Neural cell (in vitro differentiated cells): ENCODE measurements at regions not wholly inside any gene's neighbourhood (a gene's known extent, or its start where the extent isn't known, plus 50 kb on each side); places are given as distances from the start of the nearest gene placed in this dataset.

Experiments used
- H2AFZ ChIP-seq: fragments of 200-600, 300-800 bp; sonication (generic), shearing (Covaris generic); 2 replicates; pipeline ENCODE4 v1.6.0; 2014; ENCODE audit warnings: low read depth, mild to moderate bottlenecking, antibody characterized with exemption, low read length, moderate library complexity
- H3F3A ChIP-seq: fragments of 200-600 bp; shearing (Covaris generic); 2 replicates; pipeline ENCODE4 v1.6.1; 2016; ENCODE audit warnings: mild to moderate bottlenecking, moderate library complexity, mixed read lengths, antibody characterized with exemption, low read length; ENCODE audit not compliant: insufficient read depth, poor library complexity, severe bottlenecking
- H3K27ac ChIP-seq: fragments of 200-600, 300-800 bp; sonication (generic), shearing (Covaris generic); 2 replicates; pipeline ENCODE4 v1.5.1; 2014; ENCODE audit warnings: mild to moderate bottlenecking, low read length, moderate library complexity
- H3K27me3 ChIP-seq: fragments of 300-800, 200-600 bp; sonication (generic), shearing (Covaris generic); 2 replicates; pipeline ENCODE4 v1.6.0; 2014; ENCODE audit warnings: mild to moderate bottlenecking, low read depth, low read length, moderate library complexity; ENCODE audit not compliant: insufficient read depth
- H3K36me3 ChIP-seq: fragments of 300-800, 200-600 bp; sonication (generic), shearing (Covaris generic); 2 replicates; pipeline ENCODE4 v1.5.1; 2014; ENCODE audit warnings: mild to moderate bottlenecking, antibody characterized with exemption, low read length, moderate library complexity; ENCODE audit not compliant: insufficient read depth
- H3K4me2 ChIP-seq: fragments of 300-800, 200-600 bp; sonication (generic), shearing (Covaris generic); 2 replicates; pipeline ENCODE4 v1.6.0; 2014; ENCODE audit warnings: mild to moderate bottlenecking, low read length
- H3K4me3 ChIP-seq: fragments of 300-800, 200-600 bp; sonication (generic), shearing (Covaris generic); 2 replicates; pipeline ENCODE4 v1.5.1; 2014; ENCODE audit warnings: mild to moderate bottlenecking, low read length, moderate library complexity
- H3K79me2 ChIP-seq: fragments of 200-600 bp; shearing (Covaris generic); replicated peaks from 2 replicates; pipeline ENCODE4 v1.6.0; 2014; ENCODE audit warnings: mild to moderate bottlenecking, low read length, moderate library complexity; ENCODE audit not compliant: insufficient read depth
- H3K9ac ChIP-seq: fragments of 300-800, 200-600 bp; sonication (generic), shearing (Covaris generic); 2 replicates; pipeline ENCODE4 v1.6.1; 2016; ENCODE audit warnings: mild to moderate bottlenecking, low read length, mixed read lengths
- H3K9me2 ChIP-seq: fragments of 200-600 bp; shearing (Covaris generic); 2 replicates; pipeline ENCODE4 v1.6.1; 2016; ENCODE audit warnings: mild to moderate bottlenecking, low read length, mixed read lengths; ENCODE audit not compliant: insufficient read depth
- H3K9me3 ChIP-seq: fragments of 200-600, 300-800 bp; sonication (generic), shearing (Covaris generic); 2 replicates; pipeline ENCODE4 v1.6.1; 2016; ENCODE audit warnings: mild to moderate bottlenecking, mixed run types, low read length, moderate library complexity, mixed read lengths
- H4K20me1 ChIP-seq: fragments of 200-600 bp; shearing (Covaris generic); 2 replicates; pipeline ENCODE4 v1.6.1; 2016; ENCODE audit warnings: mild to moderate bottlenecking, mixed run types; ENCODE audit not compliant: insufficient read depth
- EP300 ChIP-seq: fragments of 450-650 bp; conservative IDR thresholded peaks from 2 replicates; pipeline ENCODE4 v1.6.1; 2014; ENCODE audit warnings: antibody characterized with exemption, mild to moderate bottlenecking, moderate library complexity; ENCODE audit not compliant: poor library complexity, severe bottlenecking
- EZH2 ChIP-seq: fragments of 200-600, 300-800 bp; shearing (Covaris generic), sonication (generic); IDR thresholded peaks from 2 replicates; pipeline ENCODE4 v1.6.1; 2014; ENCODE audit warnings: antibody characterized with exemption, low read length, borderline replicate concordance, mild to moderate bottlenecking; ENCODE audit not compliant: insufficient read depth, poor library complexity, severe bottlenecking
- MXI1 ChIP-seq: fragments of 450-650 bp; conservative IDR thresholded peaks from 2 replicates; pipeline ENCODE4 v1.6.1; 2014; ENCODE audit warnings: antibody characterized with exemption, mild to moderate bottlenecking; ENCODE audit not compliant: poor library complexity, severe bottlenecking
- POLR2AphosphoS5 ChIP-seq: IDR thresholded peaks from 2 replicates; pipeline ENCODE4 v1.6.1; 2012
- RAD21 ChIP-seq: fragments of 450-650 bp; conservative IDR thresholded peaks from 2 replicates; pipeline ENCODE4 v1.6.1; 2014; ENCODE audit warnings: antibody characterized with exemption, mild to moderate bottlenecking, moderate library complexity
- SMC3 ChIP-seq: fragments of 450-650 bp; conservative IDR thresholded peaks from 2 replicates; pipeline ENCODE4 v1.6.1; 2014; ENCODE audit warnings: antibody characterized with exemption, mild to moderate bottlenecking, moderate library complexity; ENCODE audit not compliant: poor library complexity
- TF ChIP-seq, protein P1 (sequence below): IDR thresholded peaks from 2 replicates; pipeline ENCODE4 v1.6.1; 2012; ENCODE audit warnings: borderline replicate concordance
- TF ChIP-seq, protein P2 (sequence below): fragments of 450-650 bp; IDR thresholded peaks from 2 replicates; pipeline ENCODE4 v1.5.1; 2014; ENCODE audit warnings: antibody characterized with exemption, mild to moderate bottlenecking, moderate library complexity; ENCODE audit not compliant: poor library complexity, severe bottlenecking

DNA sequence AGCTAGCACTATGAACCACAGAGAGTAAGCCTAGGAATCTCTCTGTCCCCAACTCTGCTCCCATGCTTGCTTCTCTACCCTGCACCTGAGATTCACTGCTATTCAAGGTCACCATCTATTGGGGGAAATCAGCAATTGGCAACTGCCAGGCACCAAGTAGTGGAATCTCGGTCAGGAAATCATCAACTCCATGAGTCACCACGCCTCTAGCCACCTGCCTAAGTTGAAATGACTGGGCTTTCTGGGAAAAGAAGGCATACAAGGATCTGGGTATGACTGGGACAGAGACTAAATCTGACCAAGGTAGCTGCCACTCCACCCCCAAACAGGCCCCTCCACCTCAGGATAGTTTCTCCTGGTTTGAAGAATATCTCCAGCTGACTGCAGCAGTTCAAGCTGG lies 464.1 kb upstream of the CBLB start:
- TF ChIP-seq, protein P1, sequence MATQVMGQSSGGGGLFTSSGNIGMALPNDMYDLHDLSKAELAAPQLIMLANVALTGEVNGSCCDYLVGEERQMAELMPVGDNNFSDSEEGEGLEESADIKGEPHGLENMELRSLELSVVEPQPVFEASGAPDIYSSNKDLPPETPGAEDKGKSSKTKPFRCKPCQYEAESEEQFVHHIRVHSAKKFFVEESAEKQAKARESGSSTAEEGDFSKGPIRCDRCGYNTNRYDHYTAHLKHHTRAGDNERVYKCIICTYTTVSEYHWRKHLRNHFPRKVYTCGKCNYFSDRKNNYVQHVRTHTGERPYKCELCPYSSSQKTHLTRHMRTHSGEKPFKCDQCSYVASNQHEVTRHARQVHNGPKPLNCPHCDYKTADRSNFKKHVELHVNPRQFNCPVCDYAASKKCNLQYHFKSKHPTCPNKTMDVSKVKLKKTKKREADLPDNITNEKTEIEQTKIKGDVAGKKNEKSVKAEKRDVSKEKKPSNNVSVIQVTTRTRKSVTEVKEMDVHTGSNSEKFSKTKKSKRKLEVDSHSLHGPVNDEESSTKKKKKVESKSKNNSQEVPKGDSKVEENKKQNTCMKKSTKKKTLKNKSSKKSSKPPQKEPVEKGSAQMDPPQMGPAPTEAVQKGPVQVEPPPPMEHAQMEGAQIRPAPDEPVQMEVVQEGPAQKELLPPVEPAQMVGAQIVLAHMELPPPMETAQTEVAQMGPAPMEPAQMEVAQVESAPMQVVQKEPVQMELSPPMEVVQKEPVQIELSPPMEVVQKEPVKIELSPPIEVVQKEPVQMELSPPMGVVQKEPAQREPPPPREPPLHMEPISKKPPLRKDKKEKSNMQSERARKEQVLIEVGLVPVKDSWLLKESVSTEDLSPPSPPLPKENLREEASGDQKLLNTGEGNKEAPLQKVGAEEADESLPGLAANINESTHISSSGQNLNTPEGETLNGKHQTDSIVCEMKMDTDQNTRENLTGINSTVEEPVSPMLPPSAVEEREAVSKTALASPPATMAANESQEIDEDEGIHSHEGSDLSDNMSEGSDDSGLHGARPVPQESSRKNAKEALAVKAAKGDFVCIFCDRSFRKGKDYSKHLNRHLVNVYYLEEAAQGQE = no peak
- TF ChIP-seq, protein P2, sequence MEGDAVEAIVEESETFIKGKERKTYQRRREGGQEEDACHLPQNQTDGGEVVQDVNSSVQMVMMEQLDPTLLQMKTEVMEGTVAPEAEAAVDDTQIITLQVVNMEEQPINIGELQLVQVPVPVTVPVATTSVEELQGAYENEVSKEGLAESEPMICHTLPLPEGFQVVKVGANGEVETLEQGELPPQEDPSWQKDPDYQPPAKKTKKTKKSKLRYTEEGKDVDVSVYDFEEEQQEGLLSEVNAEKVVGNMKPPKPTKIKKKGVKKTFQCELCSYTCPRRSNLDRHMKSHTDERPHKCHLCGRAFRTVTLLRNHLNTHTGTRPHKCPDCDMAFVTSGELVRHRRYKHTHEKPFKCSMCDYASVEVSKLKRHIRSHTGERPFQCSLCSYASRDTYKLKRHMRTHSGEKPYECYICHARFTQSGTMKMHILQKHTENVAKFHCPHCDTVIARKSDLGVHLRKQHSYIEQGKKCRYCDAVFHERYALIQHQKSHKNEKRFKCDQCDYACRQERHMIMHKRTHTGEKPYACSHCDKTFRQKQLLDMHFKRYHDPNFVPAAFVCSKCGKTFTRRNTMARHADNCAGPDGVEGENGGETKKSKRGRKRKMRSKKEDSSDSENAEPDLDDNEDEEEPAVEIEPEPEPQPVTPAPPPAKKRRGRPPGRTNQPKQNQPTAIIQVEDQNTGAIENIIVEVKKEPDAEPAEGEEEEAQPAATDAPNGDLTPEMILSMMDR = no peak
- TF ChIP-seq SMC3 = no peak
- no peak for TF ChIP-seq RAD21
- no peak for TF ChIP-seq MXI1
- TF ChIP-seq EZH2 = no peak
- TF ChIP-seq POLR2AphosphoS5 = no peak
- no peak overlapping the region for H2AFZ ChIP-seq
- H3K4me2 ChIP-seq = no peak overlapping the region
- H3F3A ChIP-seq = no peaks in the 10 kb centered on the region
- no peak overlapping the region for H3K4me3 ChIP-seq
- H3K9ac ChIP-seq = no peak overlapping the region
- H4K20me1 ChIP-seq = no peaks in the 10 kb centered on the region
- H3K9me2 ChIP-seq = no peaks in the 10 kb centered on the region
- H3K36me3 ChIP-seq = no peaks in the 10 kb centered on the region
- no peaks in the 10 kb centered on the region for H3K79me2 ChIP-seq
- H3K27me3 ChIP-seq = no peaks in the 10 kb centered on the region
- no peaks in the 10 kb centered on the region for H3K9me3 ChIP-seq
- H3K27ac ChIP-seq = no peak overlapping the region

DNA sequence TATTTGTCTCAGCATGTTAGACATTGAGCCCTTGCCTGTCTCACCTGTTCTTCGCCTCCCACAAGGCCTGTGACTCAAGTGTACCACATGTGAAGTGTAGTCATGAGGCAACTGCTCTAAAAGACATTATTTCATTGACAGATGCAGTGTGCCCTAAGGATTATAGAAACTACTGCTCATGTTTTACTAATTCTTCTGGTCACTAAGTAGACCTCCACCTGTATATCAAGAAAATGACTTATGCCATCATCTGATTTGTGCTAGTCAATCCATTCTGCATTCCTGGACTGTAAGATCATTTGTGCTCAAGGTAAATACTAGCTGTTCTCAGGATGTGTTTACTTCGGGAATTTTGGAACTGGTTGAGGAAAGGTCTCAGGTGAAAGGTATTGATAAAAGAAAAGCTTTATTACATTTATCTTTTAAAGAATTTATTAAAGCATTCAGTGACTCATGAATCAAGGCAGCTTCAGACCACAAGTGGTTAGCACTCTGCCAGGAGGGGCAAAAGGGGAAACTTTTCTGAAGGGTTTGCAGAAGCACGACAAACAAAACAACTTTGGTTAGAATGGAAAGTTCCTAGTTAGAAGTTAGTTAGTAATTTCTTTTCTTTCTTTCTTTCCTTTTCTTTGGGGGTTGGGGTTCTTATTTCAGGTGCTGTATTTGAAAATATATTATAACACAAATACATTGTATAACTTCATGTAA lies 465.3 kb upstream of the CBLB start:
- Histone ChIP-seq H3K27me3 (no peaks in the 10 kb centered on the region), H3K4me2 (no peak overlapping the region), H3F3A (no peaks in the 10 kb centered on the region), H3K9ac (no peak overlapping the region), H3K27ac (no peak overlapping the region), H3K9me3 (no peaks in the 10 kb centered on the region), H3K36me3 (no peaks in the 10 kb centered on the region), H2AFZ (no peak overlapping the region), H4K20me1 (no peaks in the 10 kb centered on the region), H3K4me3 (no peak overlapping the region), H3K9me2 (no peaks in the 10 kb centered on the region), H3K79me2 (no peaks in the 10 kb centered on the region)
- TF ChIP-seq RAD21 = no peak
- no peak for TF ChIP-seq POLR2AphosphoS5
- no peak for TF ChIP-seq SMC3
- no peak for TF ChIP-seq MXI1
- no peak for TF ChIP-seq EZH2

DNA sequence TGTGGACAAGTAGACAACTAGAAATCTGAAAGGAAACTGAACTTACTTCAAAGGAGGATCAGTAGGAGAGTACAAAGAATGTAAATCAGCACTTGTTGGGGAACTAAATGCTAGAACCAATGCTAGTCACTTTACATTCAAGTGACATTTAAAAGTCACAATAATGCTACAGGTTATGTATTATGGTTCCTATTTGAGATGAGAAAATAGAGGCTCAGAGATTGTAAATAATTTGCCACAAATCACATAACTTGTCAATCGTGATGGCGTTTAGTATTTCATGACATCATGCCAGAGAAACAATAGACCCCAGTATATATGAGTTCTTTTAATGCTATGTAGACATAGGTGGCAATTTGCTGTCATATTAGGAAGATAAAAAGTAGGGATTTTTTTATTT lies 467.8 kb upstream of the CBLB start:
- no peak overlapping the region for H3K4me3 ChIP-seq
- TF ChIP-seq MXI1 (no peak), POLR2AphosphoS5 (peak; percentile 74), EP300 (peak; percentile 76), SMC3 (no peak)
- TF ChIP-seq, protein P2 = no peak
- H2AFZ ChIP-seq = no peak overlapping the region
- no peak overlapping the region for H3K27ac ChIP-seq
- no peak overlapping the region for H3K9ac ChIP-seq
- H4K20me1 ChIP-seq = no peaks in the 10 kb centered on the region
- no peaks in the 10 kb centered on the region for H3K79me2 ChIP-seq
- H3F3A ChIP-seq = no peaks in the 10 kb centered on the region
- H3K27me3 ChIP-seq = no peaks in the 10 kb centered on the region
- H3K36me3 ChIP-seq = no peaks in the 10 kb centered on the region
- H3K9me2 ChIP-seq = no peaks in the 10 kb centered on the region
- H3K9me3 ChIP-seq = no peaks in the 10 kb centered on the region
- no peak overlapping the region for H3K4me2 ChIP-seq
